ENCODE measurements at regions not wholly inside any gene's neighbourhood (a gene's known extent, or its start where the extent isn't known, plus 50 kb on each side); places are given as distances from the start of the nearest gene placed in this dataset.

GRCh38 chr6:125480146-125480545 is 178.4 kb upstream of the HDDC2 start:
- TF ChIP-seq POLR2A (IDR thresholded peaks at IDR 0.05) (no peak), POLR2AphosphoS5 (IDR thresholded peaks at IDR 0.05; ENCODE audit: insufficient read depth in 1 of 2, low read depth in 1 of 2) (no peak)
- TF ChIP-seq, protein P1, sequence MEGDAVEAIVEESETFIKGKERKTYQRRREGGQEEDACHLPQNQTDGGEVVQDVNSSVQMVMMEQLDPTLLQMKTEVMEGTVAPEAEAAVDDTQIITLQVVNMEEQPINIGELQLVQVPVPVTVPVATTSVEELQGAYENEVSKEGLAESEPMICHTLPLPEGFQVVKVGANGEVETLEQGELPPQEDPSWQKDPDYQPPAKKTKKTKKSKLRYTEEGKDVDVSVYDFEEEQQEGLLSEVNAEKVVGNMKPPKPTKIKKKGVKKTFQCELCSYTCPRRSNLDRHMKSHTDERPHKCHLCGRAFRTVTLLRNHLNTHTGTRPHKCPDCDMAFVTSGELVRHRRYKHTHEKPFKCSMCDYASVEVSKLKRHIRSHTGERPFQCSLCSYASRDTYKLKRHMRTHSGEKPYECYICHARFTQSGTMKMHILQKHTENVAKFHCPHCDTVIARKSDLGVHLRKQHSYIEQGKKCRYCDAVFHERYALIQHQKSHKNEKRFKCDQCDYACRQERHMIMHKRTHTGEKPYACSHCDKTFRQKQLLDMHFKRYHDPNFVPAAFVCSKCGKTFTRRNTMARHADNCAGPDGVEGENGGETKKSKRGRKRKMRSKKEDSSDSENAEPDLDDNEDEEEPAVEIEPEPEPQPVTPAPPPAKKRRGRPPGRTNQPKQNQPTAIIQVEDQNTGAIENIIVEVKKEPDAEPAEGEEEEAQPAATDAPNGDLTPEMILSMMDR (IDR thresholded peaks at IDR 0.05): no peak

Data from vagina (tissue), 2 donors.